Activated CD4-positive, alpha-beta T cell treated with anti-CD3 and anti-CD28 coated beads, Interleukin-2, amount 10 ng/mL, durations not matched to agents 7 days and 5 days (primary cell): ENCODE measurements at regions not wholly inside any gene's neighbourhood (a gene's known extent, or its start where the extent isn't known, plus 50 kb on each side); places are given as distances from the start of the nearest gene placed in this dataset.
A peak's percentile ranks its signal among the peaks of the same experiment; 100 is the strongest.

Experiments
- CTCF ChIA-PET: fragments of 350-600 bp; sonication (Branson Sonifier 250); formaldehyde crosslinking; loops from one replicate; lab custom pipeline; 2021; ENCODE audit warnings: antibody characterized with exemption; lab: Charles Lee
- POLR2A ChIA-PET: fragments of 350-600 bp; sonication (Branson Sonifier 250); formaldehyde crosslinking; loops from one replicate; lab custom pipeline; 2021; ENCODE audit warnings: antibody characterized with exemption; lab: Charles Lee
- DNase-seq: peaks from one replicate; pipeline ENCODE4 v3.0.0-alpha.2; 2020
- H3K27ac Mint-ChIP-seq: one replicate; pipeline ENCODE4 v1.8.0; 2021; ENCODE audit warnings: mild to moderate bottlenecking, moderate library complexity, mixed read lengths
- H3K27me3 Mint-ChIP-seq: one replicate; pipeline ENCODE4 v1.8.0; 2021; ENCODE audit warnings: mixed read lengths
- H3K36me3 Mint-ChIP-seq: one replicate; pipeline ENCODE4 v1.8.0; 2021; ENCODE audit warnings: low read depth, mixed read lengths
- H3K4me1 Mint-ChIP-seq: one replicate; pipeline ENCODE4 v1.8.0; 2021; ENCODE audit warnings: mixed read lengths
- H3K4me3 Mint-ChIP-seq: one replicate; pipeline ENCODE4 v1.8.0; 2021; ENCODE audit warnings: mild to moderate bottlenecking, moderate library complexity, mixed read lengths
- H3K9me3 Mint-ChIP-seq: one replicate; pipeline ENCODE4 v1.8.0; 2021; ENCODE audit warnings: mixed read lengths

DNA sequence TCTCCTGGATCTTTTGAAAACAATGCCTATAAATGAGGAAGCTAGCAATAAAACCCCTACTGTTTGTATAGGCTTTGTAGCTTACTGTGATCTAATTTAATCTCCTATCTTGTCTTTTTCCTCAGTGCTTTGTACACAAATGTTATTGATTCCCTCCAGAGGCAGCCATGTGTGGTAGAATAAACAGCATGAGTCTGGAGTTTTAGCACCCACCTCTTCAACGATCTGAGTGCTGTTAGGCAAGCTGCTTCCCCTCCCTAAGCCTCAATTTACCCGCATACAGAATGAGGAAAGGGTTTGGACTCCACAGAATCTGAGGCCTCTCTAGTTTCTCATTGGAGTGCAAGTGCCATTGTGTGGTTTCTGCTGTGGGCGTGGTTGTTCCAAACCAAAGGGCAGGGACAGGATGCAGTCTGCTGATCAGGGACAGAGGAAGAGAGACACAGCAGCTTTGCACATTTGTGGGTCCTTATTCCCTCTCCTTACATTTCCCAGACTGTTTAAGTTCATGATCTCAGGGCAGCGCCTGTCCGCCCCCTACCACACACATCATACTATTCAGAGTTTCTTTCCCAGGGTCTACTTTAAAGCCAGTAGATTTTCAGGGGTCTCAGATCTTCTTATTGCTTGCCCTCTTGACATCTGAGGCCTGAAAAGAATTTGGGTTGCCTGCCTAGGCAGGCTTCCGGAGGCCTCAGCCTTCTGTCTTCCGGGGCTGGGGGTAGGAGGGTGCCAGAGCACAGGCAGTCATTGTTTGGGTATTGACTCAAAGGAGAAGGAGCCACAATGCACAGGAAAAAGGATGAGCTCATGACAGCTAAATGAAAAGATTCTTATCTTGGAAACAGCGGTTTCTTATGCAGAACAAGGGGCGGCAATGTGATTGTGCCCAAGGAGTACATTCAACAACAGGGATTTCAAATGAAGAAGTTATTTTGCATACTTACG, 114.9 kb upstream of the TEX13D start:
- peak overlapping the region; percentile 93 for H3K27ac Mint-ChIP-seq
- peaks cover 8% of the 10 kb centered on the region for H3K36me3 Mint-ChIP-seq
- CTCF ChIA-PET, result interaction anchor here (0.7 to 2.0 kb wide), 3 partner anchors 10 to 128 kb away, joined by 3 to 6 read pairs (median 3); no protein-coding TSS in a partner anchor
- peak; percentile 78 for DNase-seq
- no peaks in the 10 kb centered on the region for H3K9me3 Mint-ChIP-seq
- H3K4me1 Mint-ChIP-seq, result peaks cover 82% of the 10 kb centered on the region
- POLR2A ChIA-PET, result interaction anchor here (0.9 kb wide), 2 partner anchors 11 to 129 kb away, joined by 4 read pairs; partner anchors contain the start of gene SH2D1A
- no peaks in the 10 kb centered on the region for H3K27me3 Mint-ChIP-seq
- H3K4me3 Mint-ChIP-seq, result peak overlapping the region; percentile 61

DNA sequence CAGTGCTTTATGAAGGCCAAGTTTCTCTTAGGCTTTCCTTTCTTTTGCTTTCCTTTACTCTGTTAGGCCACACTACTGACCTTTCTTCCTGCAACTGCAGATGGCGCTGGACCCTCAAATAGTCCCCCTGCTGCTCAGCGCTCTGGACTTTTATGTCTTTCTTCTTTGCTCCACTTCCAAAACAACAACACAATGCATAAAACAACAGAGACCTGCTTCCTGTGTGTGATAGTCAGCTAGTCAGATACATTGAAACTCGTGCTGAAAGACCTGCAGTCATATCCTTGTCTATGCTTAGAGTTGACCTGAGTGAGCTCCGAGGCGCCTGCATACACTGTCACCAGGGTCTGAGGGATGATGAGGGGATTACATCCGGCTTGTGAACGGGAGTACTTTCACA, 108.9 kb upstream of the TEX13D start:
- peaks cover 2% of the 10 kb centered on the region for H3K36me3 Mint-ChIP-seq
- H3K4me1 Mint-ChIP-seq, result peaks cover 59% of the 10 kb centered on the region
- H3K27me3 Mint-ChIP-seq, result no peaks in the 10 kb centered on the region
- ChIA-PET POLR2A (interaction anchor here (0.6 kb wide), 1 partner anchor 157 kb away, joined by 3 read pairs; no protein-coding TSS in a partner anchor), CTCF (interaction anchor here (1.2 kb wide), 2 partner anchors 9 to 139 kb away, joined by 3 to 4 read pairs; no protein-coding TSS in a partner anchor)
- H3K4me3 Mint-ChIP-seq, result peak overlapping the region; percentile 19
- DNase-seq, result peak; percentile 24
- peak overlapping the region; percentile 84 for H3K27ac Mint-ChIP-seq
- no peaks in the 10 kb centered on the region for H3K9me3 Mint-ChIP-seq

GRCh38 chrX:124224528-124224927, 107.9 kb upstream of the TEX13D start:
- DNase-seq, result no peak
- Mint-ChIP-seq H3K4me3 (no peak overlapping the region), H3K27ac (no peak overlapping the region), H3K36me3 (peaks cover 2% of the 10 kb centered on the region), H3K27me3 (no peaks in the 10 kb centered on the region), H3K4me1 (peaks cover 49% of the 10 kb centered on the region), H3K9me3 (no peaks in the 10 kb centered on the region)
- CTCF ChIA-PET, result interaction anchor here (0.6 to 1.2 kb wide), 3 partner anchors 8 to 138 kb away, joined by 3 to 4 read pairs (median 3); no protein-coding TSS in a partner anchor
- POLR2A ChIA-PET, result no interaction called here

DNA sequence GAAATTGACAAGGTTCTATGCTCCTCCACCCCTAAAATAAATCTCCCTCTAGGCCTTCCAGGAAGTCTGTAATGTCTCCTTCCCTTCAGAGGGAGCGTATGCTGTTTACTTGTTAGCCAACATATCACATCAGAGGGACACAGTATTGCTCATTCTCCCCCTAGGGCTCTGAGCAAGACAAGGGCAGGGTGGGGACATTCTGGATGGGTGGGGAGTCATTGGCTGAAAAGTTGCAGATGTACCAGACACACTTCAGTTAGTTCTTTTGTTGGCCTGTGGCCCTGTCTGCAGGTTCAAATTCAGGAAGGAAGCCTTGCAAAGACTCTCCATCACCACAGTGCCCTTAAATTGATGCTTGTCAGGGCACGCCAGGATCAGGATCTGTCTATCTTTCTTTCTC, 106.3 kb upstream of the TEX13D start:
- Mint-ChIP-seq H3K27me3 (no peaks in the 10 kb centered on the region), H3K9me3 (no peaks in the 10 kb centered on the region), H3K36me3 (peaks cover under 1% of the 10 kb centered on the region), H3K27ac (no peak overlapping the region), H3K4me3 (no peak overlapping the region), H3K4me1 (peaks cover 43% of the 10 kb centered on the region)
- ChIA-PET POLR2A (no interaction called here), CTCF (no interaction called here)
- no peak for DNase-seq

DNA sequence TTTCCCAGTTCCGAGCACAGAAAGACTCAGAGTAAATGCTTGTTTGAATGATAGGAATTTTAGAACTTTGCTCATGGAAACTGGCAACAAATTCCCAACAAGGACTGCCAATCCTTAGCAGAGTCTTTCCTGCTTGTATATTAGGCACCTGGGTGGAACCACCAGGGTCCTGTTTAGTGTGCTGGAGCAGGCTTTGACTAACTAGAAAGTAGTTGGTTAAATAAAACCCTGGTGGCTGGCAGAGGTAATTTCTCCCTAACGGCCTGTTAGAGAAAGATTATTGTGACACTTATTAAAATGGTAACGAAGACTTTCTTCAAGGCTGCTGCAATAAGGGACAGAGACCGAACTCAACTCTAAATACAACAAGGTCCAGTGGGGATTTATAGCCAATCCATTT, 103.6 kb upstream of the TEX13D start:
- Mint-ChIP-seq H3K27ac (no peak overlapping the region), H3K27me3 (no peaks in the 10 kb centered on the region), H3K36me3 (no peaks in the 10 kb centered on the region), H3K4me1 (peaks cover 41% of the 10 kb centered on the region), H3K9me3 (no peaks in the 10 kb centered on the region), H3K4me3 (no peak overlapping the region)
- no peak for DNase-seq
- POLR2A ChIA-PET, result interaction anchor here (1.0 kb wide), 1 partner anchor 11 kb away, joined by 4 read pairs; no protein-coding TSS in a partner anchor
- CTCF ChIA-PET, result interaction anchor here (0.6 kb wide), 1 partner anchor 268 kb away, joined by 3 read pairs; no protein-coding TSS in a partner anchor

- no peak overlapping the region for H3K4me3 Mint-ChIP-seq
- H3K27me3 Mint-ChIP-seq, result no peaks in the 10 kb centered on the region
- H3K27ac Mint-ChIP-seq, result no peak overlapping the region
- peaks cover 37% of the 10 kb centered on the region for H3K4me1 Mint-ChIP-seq
- CTCF ChIA-PET, result interaction anchor here (0.6 kb wide), 1 partner anchor 269 kb away, joined by 3 read pairs; no protein-coding TSS in a partner anchor
- DNase-seq, result no peak
- POLR2A ChIA-PET, result no interaction called here
- no peaks in the 10 kb centered on the region for H3K36me3 Mint-ChIP-seq
- H3K9me3 Mint-ChIP-seq, result no peaks in the 10 kb centered on the region
Measured at GRCh38 chrX:124229374-124229773, 103.1 kb upstream of the TEX13D start.

- ChIA-PET CTCF (no interaction called here), POLR2A (no interaction called here)
- no peaks in the 10 kb centered on the region for H3K9me3 Mint-ChIP-seq
- H3K27ac Mint-ChIP-seq, result peak overlapping the region; percentile 19
- H3K4me3 Mint-ChIP-seq, result no peak overlapping the region
- no peak for DNase-seq
- H3K4me1 Mint-ChIP-seq, result peaks cover 29% of the 10 kb centered on the region
- H3K27me3 Mint-ChIP-seq, result no peaks in the 10 kb centered on the region
- H3K36me3 Mint-ChIP-seq, result no peaks in the 10 kb centered on the region
Measured at GRCh38 chrX:124230655-124231450, 101.6 kb upstream of the TEX13D start.

DNA sequence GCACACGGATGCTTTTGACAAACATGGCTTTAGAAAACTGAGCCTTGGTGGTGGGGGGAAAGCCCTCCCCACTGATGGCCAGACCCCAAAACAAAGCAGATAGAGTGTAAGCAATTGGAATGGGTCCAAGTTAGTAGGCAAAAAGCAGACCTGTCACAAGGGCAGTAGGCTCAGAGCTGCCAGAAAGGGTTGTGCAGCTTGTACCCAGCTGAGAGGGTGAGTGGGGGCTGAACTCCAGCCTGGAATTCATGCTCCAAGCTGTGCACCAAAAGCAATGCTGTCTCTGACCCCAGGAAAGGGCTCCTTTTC, 101.1 kb upstream of the TEX13D start:
- ChIA-PET CTCF (no interaction called here), POLR2A (no interaction called here)
- H3K4me3 Mint-ChIP-seq, result no peak overlapping the region
- H3K36me3 Mint-ChIP-seq, result no peaks in the 10 kb centered on the region
- no peaks in the 10 kb centered on the region for H3K27me3 Mint-ChIP-seq
- H3K4me1 Mint-ChIP-seq, result peaks cover 24% of the 10 kb centered on the region
- DNase-seq, result no peak
- no peaks in the 10 kb centered on the region for H3K9me3 Mint-ChIP-seq
- H3K27ac Mint-ChIP-seq, result no peak overlapping the region

DNA sequence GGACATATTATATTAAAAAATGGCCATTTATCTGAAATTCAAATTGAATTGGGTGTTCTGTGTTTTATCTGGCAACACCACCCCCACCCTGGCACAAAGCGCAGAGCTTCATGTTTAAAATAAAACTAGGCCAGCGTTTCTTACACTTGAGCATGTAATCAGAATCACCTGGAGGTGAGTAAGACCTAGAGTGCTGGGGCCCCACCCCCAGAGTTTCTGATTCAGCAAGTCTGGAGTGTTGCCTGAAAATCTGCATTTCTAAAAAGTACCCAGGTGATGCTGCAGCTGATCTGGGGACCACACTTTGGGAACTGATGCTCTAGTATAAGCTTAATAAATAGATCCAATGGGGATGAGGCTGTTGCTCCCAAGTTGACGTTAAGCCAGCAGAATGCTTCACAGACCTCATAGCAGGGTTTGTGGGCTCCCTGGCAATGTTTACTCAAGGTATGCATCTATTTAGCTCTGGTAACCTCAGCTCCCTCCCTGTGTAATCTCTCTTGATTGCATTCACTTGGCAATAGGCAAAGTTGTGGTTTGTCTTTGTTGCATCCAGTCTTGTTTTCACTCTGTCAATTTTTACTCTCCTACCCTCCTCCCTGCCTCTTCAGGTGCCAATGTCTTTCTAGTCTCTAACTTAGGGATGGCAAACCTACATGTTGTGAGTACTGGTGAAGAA, 99.8 kb upstream of the TEX13D start:
- peak; percentile 14 for DNase-seq
- Mint-ChIP-seq H3K4me3 (no peak overlapping the region), H3K27ac (peak overlapping the region; percentile 41), H3K4me1 (peaks cover 26% of the 10 kb centered on the region), H3K9me3 (no peaks in the 10 kb centered on the region), H3K36me3 (no peaks in the 10 kb centered on the region), H3K27me3 (no peaks in the 10 kb centered on the region)
- ChIA-PET POLR2A (no interaction called here), CTCF (interaction anchor here (0.8 kb wide), 1 partner anchor 9 kb away, joined by 3 read pairs; no protein-coding TSS in a partner anchor)

- POLR2A ChIA-PET, result no interaction called here
- no peaks in the 10 kb centered on the region for H3K9me3 Mint-ChIP-seq
- no peak for DNase-seq
- H3K4me1 Mint-ChIP-seq, result peaks cover 41% of the 10 kb centered on the region
- no peak overlapping the region for H3K27ac Mint-ChIP-seq
- CTCF ChIA-PET, result no interaction called here
- no peaks in the 10 kb centered on the region for H3K36me3 Mint-ChIP-seq
- H3K4me3 Mint-ChIP-seq, result no peak overlapping the region
- no peaks in the 10 kb centered on the region for H3K27me3 Mint-ChIP-seq
Measured at GRCh38 chrX:124234348-124234747, 98.1 kb upstream of the TEX13D start.

- H3K36me3 Mint-ChIP-seq, result no peaks in the 10 kb centered on the region
- ChIA-PET CTCF (interaction anchor here (0.7 to 0.9 kb wide), 2 partner anchors 13 to 129 kb away, joined by 3 read pairs; no protein-coding TSS in a partner anchor), POLR2A (no interaction called here)
- no peak overlapping the region for H3K4me3 Mint-ChIP-seq
- no peaks in the 10 kb centered on the region for H3K9me3 Mint-ChIP-seq
- no peaks in the 10 kb centered on the region for H3K27me3 Mint-ChIP-seq
- no peak overlapping the region for H3K27ac Mint-ChIP-seq
- peaks cover 46% of the 10 kb centered on the region for H3K4me1 Mint-ChIP-seq
- DNase-seq, result no peak
Measured at GRCh38 chrX:124238268-124238667, 94.2 kb upstream of the TEX13D start.

GRCh38 chrX:124239324-124239723, 93.1 kb upstream of the TEX13D start:
- Mint-ChIP-seq H3K36me3 (no peaks in the 10 kb centered on the region), H3K4me1 (peaks cover 46% of the 10 kb centered on the region), H3K9me3 (no peaks in the 10 kb centered on the region), H3K27ac (peak overlapping the region; percentile 75), H3K27me3 (no peaks in the 10 kb centered on the region), H3K4me3 (peak overlapping the region; percentile 49)
- CTCF ChIA-PET, result no interaction called here
- no peak for DNase-seq
- POLR2A ChIA-PET, result interaction anchor here (0.6 kb wide), 1 partner anchor 39 kb away, joined by 4 read pairs; no protein-coding TSS in a partner anchor
